GM12891 (cell line): ENCODE measurements at regions not wholly inside any gene's neighbourhood (a gene's known extent, or its start where the extent isn't known, plus 50 kb on each side); places are given as distances from the start of the nearest gene placed in this dataset.

Experiments used
- DNase-seq: peaks from one replicate; pipeline ENCODE4 v3.0.0; 2011; ENCODE audit warnings: low spot score; ENCODE audit not compliant: insufficient read length
- FAIRE-seq: peaks from 2 replicates; lab custom pipeline; 2011; peaks lifted over from hg19 to GRCh38; lab: Jason Lieb, UNC
- PAX5 ChIP-seq: IDR thresholded peaks from 2 replicates; pipeline ENCODE4 v1.6.1; 2011; ENCODE audit warnings: low read length, moderate library complexity, mild to moderate bottlenecking; ENCODE audit not compliant: insufficient read depth, severe bottlenecking
- POLR2A ChIP-seq: IDR thresholded peaks from 2 replicates; pipeline ENCODE4 v1.6.1; 2011; ENCODE audit warnings: low read depth, low read length, control low read depth
- POLR2AphosphoS5 ChIP-seq: IDR thresholded peaks from 2 replicates; pipeline ENCODE4 v1.6.1; 2011; ENCODE audit warnings: low read depth, low read length, control low read depth
- POU2F2 ChIP-seq: IDR thresholded peaks from 2 replicates; pipeline ENCODE4 v1.6.1; 2011; ENCODE audit warnings: low read depth, mild to moderate bottlenecking, control low read depth, low read length, moderate library complexity
- SPI1 ChIP-seq: IDR thresholded peaks from 2 replicates; pipeline ENCODE4 v1.6.1; 2011; ENCODE audit warnings: low read depth, low read length, control low read depth
- TAF1 ChIP-seq: IDR thresholded peaks from 2 replicates; pipeline ENCODE4 v1.6.1; 2011; ENCODE audit warnings: low read depth, low read length, control low read depth

DNA sequence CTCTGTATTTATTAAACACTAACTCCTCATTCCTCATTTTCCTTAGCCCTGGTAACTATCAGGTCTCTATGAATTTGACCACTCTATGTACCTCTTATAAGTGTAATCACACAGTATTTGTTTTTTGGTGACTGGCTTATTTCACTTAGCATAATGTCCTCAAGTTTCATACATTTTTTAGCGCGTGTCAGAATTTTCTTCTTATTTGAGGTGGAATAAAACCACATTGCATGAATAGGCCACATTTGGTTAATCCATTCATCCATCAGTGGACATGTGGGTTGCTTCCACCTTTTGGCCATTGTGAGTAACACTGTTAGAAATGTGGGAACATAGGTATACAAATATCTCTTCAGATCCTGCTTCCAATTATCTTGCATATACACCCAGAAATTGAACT, 341.2 kb upstream of the BOD1L1 start:
- TF ChIP-seq PAX5 (no peak), POLR2AphosphoS5 (no peak), SPI1 (no peak), POU2F2 (no peak), POLR2A (no peak), TAF1 (no peak)
- DNase-seq (no peak), FAIRE-seq (no peak)

GRCh38 chr4:13970349-13970748, 342.8 kb upstream of the BOD1L1 start:
- no peak for TF ChIP-seq POLR2AphosphoS5
- no peak for TF ChIP-seq TAF1
- no peak for TF ChIP-seq PAX5
- TF ChIP-seq POLR2A = no peak
- TF ChIP-seq SPI1 = no peak
- no peak for TF ChIP-seq POU2F2
- FAIRE-seq = no peak

DNA sequence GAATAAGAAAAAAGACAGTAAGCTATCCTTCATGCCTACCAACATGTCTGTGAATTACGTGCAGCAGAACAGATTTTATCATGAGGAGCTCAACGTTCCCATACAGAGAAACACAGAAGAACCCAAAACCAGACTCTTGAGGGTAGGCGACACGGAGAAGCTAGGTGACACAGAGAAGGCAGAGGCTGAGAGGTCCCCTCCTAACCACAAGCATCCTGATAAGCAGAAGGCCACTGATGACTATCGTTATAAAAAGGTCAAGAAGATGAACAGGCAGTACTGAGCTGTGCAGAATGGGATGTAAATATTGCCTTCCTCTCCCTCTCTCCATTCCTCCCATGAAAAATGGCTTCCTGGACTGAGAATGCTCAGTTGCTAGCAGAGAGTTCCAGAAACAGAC, 350.2 kb upstream of the BOD1L1 start:
- no peak for FAIRE-seq
- TF ChIP-seq PAX5 = no peak
- TF ChIP-seq POLR2A = no peak
- TF ChIP-seq TAF1 = no peak
- no peak for TF ChIP-seq POU2F2
- TF ChIP-seq SPI1 = no peak
- TF ChIP-seq POLR2AphosphoS5 = no peak
- DNase-seq = no peak

More at GRCh38 chr4:13970349-13970748, 342.8 kb upstream of the BOD1L1 start:
- no peak for DNase-seq

DNA sequence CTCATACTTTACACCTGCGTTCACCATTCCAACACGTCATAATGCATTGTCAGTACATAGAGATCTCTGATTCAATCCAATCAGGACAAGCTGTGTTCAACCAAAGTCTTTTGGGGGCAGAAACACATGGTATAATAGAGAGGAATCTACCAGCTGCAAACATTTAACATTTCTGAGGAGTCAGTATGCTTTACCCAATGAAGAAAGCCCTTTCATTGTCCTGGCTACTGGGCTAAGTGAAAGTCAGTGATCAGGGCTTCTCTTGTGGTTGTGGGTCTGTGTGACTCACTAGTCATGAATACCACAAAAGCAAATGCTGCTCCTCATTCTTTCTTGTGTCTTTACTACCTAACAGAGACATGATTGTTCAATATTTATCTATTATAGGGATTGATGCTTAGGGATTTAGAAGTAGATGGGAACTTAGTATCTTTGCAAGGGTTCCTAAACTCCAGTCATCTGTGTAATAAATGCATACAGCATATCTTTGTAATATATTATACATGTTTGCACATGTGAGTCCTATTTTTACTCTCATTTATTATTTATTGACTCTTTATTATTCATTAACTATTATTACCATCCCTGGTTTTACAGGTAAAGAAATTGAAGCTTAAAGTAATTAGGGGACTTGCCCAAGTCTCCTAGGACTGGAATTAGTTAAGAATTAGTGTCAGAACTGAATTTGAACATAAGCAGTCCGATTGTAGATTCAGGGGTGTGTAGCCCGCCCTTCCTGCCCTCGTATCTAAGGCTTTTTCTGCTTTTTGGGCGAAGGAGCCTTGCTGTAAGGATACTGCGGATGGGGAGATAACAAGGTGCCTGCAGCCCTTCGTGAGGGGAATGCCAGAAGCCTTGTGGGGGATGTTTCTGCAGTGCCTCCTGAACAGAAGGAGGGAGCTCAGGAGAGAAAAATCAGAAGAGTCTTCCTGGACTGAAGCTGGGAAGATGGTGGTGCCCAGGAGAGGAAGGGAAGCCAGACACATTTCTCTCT, 353.1 kb upstream of the BOD1L1 start:
- FAIRE-seq (no peak), DNase-seq (no peak)
- TF ChIP-seq SPI1 = no peak
- no peak for TF ChIP-seq POLR2AphosphoS5
- no peak for TF ChIP-seq POU2F2
- TF ChIP-seq PAX5 = no peak
- no peak for TF ChIP-seq POLR2A
- no peak for TF ChIP-seq TAF1

DNA sequence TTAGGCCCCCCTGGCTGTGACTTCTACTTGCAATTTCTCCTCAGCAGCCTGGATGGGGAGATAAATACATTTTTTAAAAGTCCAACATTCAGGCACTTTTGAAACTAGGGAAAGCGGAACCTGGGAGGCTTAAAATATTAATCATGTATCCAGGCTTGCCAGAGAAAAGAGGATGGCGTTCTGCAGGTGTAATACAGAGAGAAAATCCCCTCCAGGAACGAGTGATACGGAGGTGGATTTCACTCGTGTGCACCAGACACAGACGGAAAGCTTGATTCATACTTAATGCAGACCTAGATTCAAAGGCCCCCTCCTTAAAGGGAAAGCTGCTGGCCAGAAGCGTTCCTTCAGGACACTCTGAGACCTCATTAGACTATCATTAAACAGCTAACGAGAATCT, 354.0 kb upstream of the BOD1L1 start:
- no peak for FAIRE-seq
- TF ChIP-seq SPI1 (no peak), TAF1 (no peak), PAX5 (no peak)
- no peak for DNase-seq

DNA sequence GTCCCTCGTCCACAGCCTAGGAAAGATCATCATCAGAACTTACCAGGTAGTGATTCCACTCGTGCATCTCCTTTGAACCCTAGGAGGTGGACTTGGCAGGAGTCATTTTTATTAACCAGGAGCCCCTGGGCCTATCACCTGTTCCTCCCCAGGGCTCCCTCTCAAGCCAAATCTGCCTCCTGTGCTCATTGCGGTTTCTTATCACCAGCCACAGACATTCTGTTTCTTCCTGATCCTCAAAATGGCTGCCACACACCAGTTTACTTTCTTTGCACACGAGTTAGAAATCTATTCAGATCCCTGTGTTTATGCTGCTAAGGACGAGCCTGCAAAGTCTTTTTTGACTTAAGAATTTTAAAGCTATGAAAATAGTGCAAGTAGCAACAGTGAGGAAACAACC, 354.5 kb upstream of the BOD1L1 start:
- DNase-seq = no peak
- no peak for FAIRE-seq
- no peak for TF ChIP-seq SPI1

- FAIRE-seq (no peak), DNase-seq (no peak)
- no peak for TF ChIP-seq SPI1
- TF ChIP-seq POLR2AphosphoS5 = no peak
- TF ChIP-seq POU2F2 = no peak
- no peak for TF ChIP-seq POLR2A
- no peak for TF ChIP-seq TAF1
- TF ChIP-seq PAX5 = no peak
These were observed 355.8 kb upstream of the BOD1L1 start for GRCh38 chr4:13983189-13983790.

GRCh38 chr4:13984991-13985800, 357.7 kb upstream of the BOD1L1 start:
- FAIRE-seq = no peak
- no peak for DNase-seq
- no peak for TF ChIP-seq POLR2AphosphoS5

DNA sequence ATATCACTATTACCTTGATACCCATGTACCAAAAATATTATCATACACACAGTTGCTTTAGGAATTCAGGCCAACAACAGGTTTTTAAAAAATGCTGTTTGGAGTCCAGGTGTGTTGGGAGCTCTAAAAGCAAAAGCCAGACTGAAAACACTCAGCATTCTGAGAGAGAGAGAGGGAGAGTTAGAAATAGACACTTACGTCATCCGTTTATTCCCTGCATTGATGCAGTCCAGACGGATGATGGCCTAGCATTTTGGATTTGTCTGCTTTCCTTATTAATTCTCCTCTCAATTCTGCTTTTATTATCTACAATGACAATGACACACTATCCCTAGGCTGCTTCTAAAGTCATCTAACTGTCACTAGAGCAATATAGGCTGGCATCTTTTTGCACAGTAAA, 358.3 kb upstream of the BOD1L1 start:
- TF ChIP-seq TAF1 = no peak
- no peak for TF ChIP-seq POLR2A
- TF ChIP-seq PAX5 = no peak
- no peak for TF ChIP-seq SPI1
- no peak for TF ChIP-seq POU2F2
- TF ChIP-seq POLR2AphosphoS5 = no peak
- FAIRE-seq (no peak), DNase-seq (no peak)

DNA sequence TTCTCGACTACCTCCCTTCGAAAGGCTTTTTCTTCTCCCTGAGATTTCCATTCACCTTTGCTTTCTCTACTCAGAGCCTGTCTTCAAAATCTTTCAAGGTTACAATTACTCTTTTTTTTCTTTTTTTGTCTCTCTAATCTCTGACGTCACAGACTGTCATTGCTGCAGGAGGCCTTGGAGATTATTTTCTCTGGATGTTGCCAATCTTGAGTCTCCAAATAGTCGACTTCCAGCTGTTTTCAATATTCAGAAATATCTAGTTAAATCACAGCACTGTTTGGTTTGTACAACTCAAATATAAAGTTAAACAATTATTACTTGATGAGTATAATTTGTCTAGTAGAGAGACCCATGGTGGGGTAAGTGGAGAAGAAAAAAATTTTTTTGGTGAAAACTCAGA, 359.0 kb upstream of the BOD1L1 start:
- FAIRE-seq (no peak), DNase-seq (no peak)
- TF ChIP-seq SPI1 (no peak), POLR2AphosphoS5 (no peak), POU2F2 (no peak), TAF1 (no peak), POLR2A (no peak), PAX5 (no peak)
